Mesendoderm (in vitro differentiated cells): ENCODE measurements at regions not wholly inside any gene's neighbourhood (a gene's known extent, or its start where the extent isn't known, plus 50 kb on each side); places are given as distances from the start of the nearest gene placed in this dataset.

Experiments
- DNase-seq: peaks from one replicate; pipeline ENCODE4 v3.0.0; 2013
- H2AK5ac ChIP-seq: 2 replicates; pipeline ENCODE4 v1.6.1; 2013; ENCODE audit warnings: low read length, inconsistent platforms
- H2BK120ac ChIP-seq: 2 replicates; pipeline ENCODE4 v1.6.1; 2013; ENCODE audit warnings: low read depth, mild to moderate bottlenecking, low read length, moderate library complexity, mixed read lengths
- H2BK15ac ChIP-seq: replicated peaks from 2 replicates; pipeline ENCODE4 v1.6.1; 2013; ENCODE audit warnings: low read depth, mild to moderate bottlenecking, moderate library complexity
- H2BK5ac ChIP-seq: 2 replicates; pipeline ENCODE4 v1.6.1; 2013; ENCODE audit warnings: low read length, inconsistent platforms
- H3K18ac ChIP-seq: 2 replicates; pipeline ENCODE4 v1.6.1; 2013; ENCODE audit warnings: mild to moderate bottlenecking, low read length, mixed read lengths
- H3K23ac ChIP-seq: one replicate; pipeline ENCODE4 v1.6.1; 2013; ENCODE audit warnings: low read length
- H3K27ac ChIP-seq: 2 replicates; pipeline ENCODE4 v1.5.1; 2013; ENCODE audit warnings: low read depth, mild to moderate bottlenecking, inconsistent platforms, low read length, moderate library complexity
- H3K27me3 ChIP-seq: 2 replicates; pipeline ENCODE4 v1.6.1; 2013; ENCODE audit warnings: low read length, control low read depth, mild to moderate bottlenecking, inconsistent platforms; ENCODE audit not compliant: insufficient read depth, poor library complexity
- H3K36me3 ChIP-seq: 2 replicates; pipeline ENCODE4 v1.6.1; 2013; ENCODE audit warnings: low read length, inconsistent platforms; ENCODE audit not compliant: control insufficient read depth, insufficient read depth
- H3K4ac ChIP-seq: one replicate; pipeline ENCODE4 v1.6.1; 2013; ENCODE audit warnings: low read depth, mild to moderate bottlenecking, low read length, moderate library complexity
- H3K4me1 ChIP-seq: 2 replicates; pipeline ENCODE4 v1.6.1; 2013; ENCODE audit warnings: low read depth, low read length, inconsistent platforms; ENCODE audit not compliant: control insufficient read depth
- H3K4me2 ChIP-seq: 2 replicates; pipeline ENCODE4 v1.6.1; 2013; ENCODE audit warnings: low read length
- H3K4me3 ChIP-seq: 2 replicates; pipeline ENCODE4 v1.5.1; 2013; ENCODE audit warnings: mild to moderate bottlenecking, low read length
- H3K56ac ChIP-seq: one replicate; pipeline ENCODE4 v1.6.1; 2013; ENCODE audit warnings: low read length
- H3K79me1 ChIP-seq: 2 replicates; pipeline ENCODE4 v1.6.1; 2013; ENCODE audit warnings: low read length, inconsistent platforms
- H3K79me2 ChIP-seq: 2 replicates; pipeline ENCODE4 v1.6.1; 2013; ENCODE audit warnings: mild to moderate bottlenecking, low read length; ENCODE audit not compliant: control insufficient read depth, insufficient read depth
- H3K9ac ChIP-seq: 2 replicates; pipeline ENCODE4 v1.6.1; 2013; ENCODE audit warnings: low read length, inconsistent platforms
- H4K5ac ChIP-seq: one replicate; pipeline ENCODE4 v1.6.1; 2013; ENCODE audit warnings: low read length
- H4K8ac ChIP-seq: one replicate; pipeline ENCODE4 v1.6.1; 2013; ENCODE audit warnings: low read depth, mild to moderate bottlenecking, control low read depth, low read length, moderate library complexity
- WGBS: extraction: QIAGEN DNeasy Blood & Tissue Kit; methylation state at CpG from one replicate; pipeline ENCODE4 v1.1.7; 2013; ENCODE audit warnings: low lambda C conversion rate, missing lambda C conversion rate; ENCODE audit not compliant: insufficient coverage; ENCODE audit errors: extremely low coverage; 5-methylcytosine and 5-hydroxymethylcytosine counted together

GRCh38 chr5:98416541-98416940 lies 356.9 kb upstream of the RGMB start:
- H2BK15ac ChIP-seq = no peak overlapping the region
- no peak overlapping the region for H3K56ac ChIP-seq
- no peak overlapping the region for H3K23ac ChIP-seq
- DNase-seq = no peak
- no peaks in the 10 kb centered on the region for H3K36me3 ChIP-seq
- no peak overlapping the region for H4K5ac ChIP-seq
- H2AK5ac ChIP-seq = no peak overlapping the region
- no peak overlapping the region for H3K18ac ChIP-seq
- no peaks in the 10 kb centered on the region for H3K27me3 ChIP-seq
- no peak overlapping the region for H3K27ac ChIP-seq
- H3K79me2 ChIP-seq = no peaks in the 10 kb centered on the region
- no peak overlapping the region for H3K9ac ChIP-seq
- H2BK120ac ChIP-seq = no peak overlapping the region
- no peak overlapping the region for H4K8ac ChIP-seq
- H3K4ac ChIP-seq = no peak overlapping the region
- no peak overlapping the region for H2BK5ac ChIP-seq
- no peak overlapping the region for H3K4me3 ChIP-seq
- H3K4me2 ChIP-seq = no peak overlapping the region
- no peaks in the 10 kb centered on the region for H3K79me1 ChIP-seq
- H3K4me1 ChIP-seq = no peaks in the 10 kb centered on the region

GRCh38 chr5:98419825-98420224 lies 353.6 kb upstream of the RGMB start:
- Histone ChIP-seq H3K4me3 (no peak overlapping the region), H4K8ac (no peak overlapping the region), H2AK5ac (no peak overlapping the region), H3K36me3 (no peaks in the 10 kb centered on the region), H2BK120ac (no peak overlapping the region), H4K5ac (no peak overlapping the region), H2BK15ac (no peak overlapping the region), H3K23ac (no peak overlapping the region), H3K56ac (no peak overlapping the region), H3K4me1 (no peaks in the 10 kb centered on the region), H3K18ac (no peak overlapping the region), H3K79me1 (no peaks in the 10 kb centered on the region), H3K27me3 (no peaks in the 10 kb centered on the region), H3K9ac (no peak overlapping the region), H3K27ac (no peak overlapping the region), H3K4me2 (no peak overlapping the region), H3K79me2 (no peaks in the 10 kb centered on the region), H3K4ac (no peak overlapping the region), H2BK5ac (no peak overlapping the region)
- DNase-seq = no peak
- WGBS = no CpG with 5 or more reads among the region's 1 CpG

- Histone ChIP-seq H3K27me3 (no peaks in the 10 kb centered on the region), H3K4me3 (no peak overlapping the region), H3K4me2 (no peak overlapping the region), H2BK5ac (no peak overlapping the region), H3K79me1 (no peaks in the 10 kb centered on the region), H3K23ac (no peak overlapping the region), H4K5ac (no peak overlapping the region), H3K27ac (no peak overlapping the region), H3K4ac (no peak overlapping the region), H3K56ac (no peak overlapping the region), H3K18ac (no peak overlapping the region), H3K4me1 (no peaks in the 10 kb centered on the region), H3K9ac (no peak overlapping the region), H3K79me2 (no peaks in the 10 kb centered on the region), H2BK120ac (no peak overlapping the region), H4K8ac (no peak overlapping the region), H3K36me3 (no peaks in the 10 kb centered on the region), H2BK15ac (no peak overlapping the region), H2AK5ac (no peak overlapping the region)
- DNase-seq = no peak
- WGBS = no CpG with 5 or more reads among the region's 4 CpGs
Measured at GRCh38 chr5:98424681-98425450, 348.6 kb upstream of the RGMB start.

GRCh38 chr5:98425640-98426039 lies 347.8 kb upstream of the RGMB start:
- Histone ChIP-seq H3K36me3 (no peaks in the 10 kb centered on the region), H2AK5ac (no peak overlapping the region), H4K8ac (no peak overlapping the region), H3K79me2 (no peaks in the 10 kb centered on the region), H3K9ac (no peak overlapping the region), H2BK15ac (no peak overlapping the region), H3K4ac (no peak overlapping the region), H3K56ac (no peak overlapping the region), H2BK5ac (no peak overlapping the region), H3K18ac (no peak overlapping the region), H3K27ac (no peak overlapping the region), H3K4me2 (no peak overlapping the region), H3K79me1 (no peaks in the 10 kb centered on the region), H3K23ac (no peak overlapping the region), H3K4me3 (no peak overlapping the region), H4K5ac (no peak overlapping the region), H2BK120ac (no peak overlapping the region), H3K4me1 (no peaks in the 10 kb centered on the region), H3K27me3 (no peaks in the 10 kb centered on the region)
- DNase-seq = no peak

GRCh38 chr5:98428806-98429205 lies 344.7 kb upstream of the RGMB start:
- no peaks in the 10 kb centered on the region for H3K79me1 ChIP-seq
- H4K5ac ChIP-seq = no peak overlapping the region
- H3K4me2 ChIP-seq = no peak overlapping the region
- H3K4ac ChIP-seq = no peak overlapping the region
- no CpG with 5 or more reads among the region's 4 CpGs for WGBS
- H3K36me3 ChIP-seq = no peaks in the 10 kb centered on the region
- H2BK5ac ChIP-seq = no peak overlapping the region
- no peak overlapping the region for H3K18ac ChIP-seq
- no peaks in the 10 kb centered on the region for H3K27me3 ChIP-seq
- H2AK5ac ChIP-seq = no peak overlapping the region
- no peak overlapping the region for H3K23ac ChIP-seq
- H3K79me2 ChIP-seq = no peaks in the 10 kb centered on the region
- H4K8ac ChIP-seq = no peak overlapping the region
- no peak overlapping the region for H3K27ac ChIP-seq
- peaks cover 3% of the 10 kb centered on the region for H3K4me1 ChIP-seq
- H3K9ac ChIP-seq = no peak overlapping the region
- no peak overlapping the region for H3K56ac ChIP-seq
- H2BK15ac ChIP-seq = no peak overlapping the region
- no peak for DNase-seq
- no peak overlapping the region for H3K4me3 ChIP-seq
- H2BK120ac ChIP-seq = no peak overlapping the region

GRCh38 chr5:98432378-98432777 lies 341.1 kb upstream of the RGMB start:
- Histone ChIP-seq H2BK15ac (no peak overlapping the region), H2BK120ac (no peak overlapping the region), H3K23ac (no peak overlapping the region), H3K79me2 (no peaks in the 10 kb centered on the region), H4K8ac (no peak overlapping the region), H3K4ac (no peak overlapping the region), H3K4me2 (no peak overlapping the region), H2AK5ac (no peak overlapping the region), H3K56ac (no peak overlapping the region), H3K4me3 (no peak overlapping the region), H3K18ac (no peak overlapping the region), H3K27me3 (no peaks in the 10 kb centered on the region), H3K9ac (no peak overlapping the region), H3K36me3 (no peaks in the 10 kb centered on the region), H3K4me1 (peaks cover 3% of the 10 kb centered on the region), H3K27ac (no peak overlapping the region), H2BK5ac (no peak overlapping the region), H3K79me1 (no peaks in the 10 kb centered on the region), H4K5ac (no peak overlapping the region)
- peak; percentile 23 for DNase-seq
- no CpG with 5 or more reads among the region's 3 CpGs for WGBS
